ENCODE measurements at regions not wholly inside any gene's neighbourhood (a gene's known extent, or its start where the extent isn't known, plus 50 kb on each side); places are given as distances from the start of the nearest gene placed in this dataset.

DNA sequence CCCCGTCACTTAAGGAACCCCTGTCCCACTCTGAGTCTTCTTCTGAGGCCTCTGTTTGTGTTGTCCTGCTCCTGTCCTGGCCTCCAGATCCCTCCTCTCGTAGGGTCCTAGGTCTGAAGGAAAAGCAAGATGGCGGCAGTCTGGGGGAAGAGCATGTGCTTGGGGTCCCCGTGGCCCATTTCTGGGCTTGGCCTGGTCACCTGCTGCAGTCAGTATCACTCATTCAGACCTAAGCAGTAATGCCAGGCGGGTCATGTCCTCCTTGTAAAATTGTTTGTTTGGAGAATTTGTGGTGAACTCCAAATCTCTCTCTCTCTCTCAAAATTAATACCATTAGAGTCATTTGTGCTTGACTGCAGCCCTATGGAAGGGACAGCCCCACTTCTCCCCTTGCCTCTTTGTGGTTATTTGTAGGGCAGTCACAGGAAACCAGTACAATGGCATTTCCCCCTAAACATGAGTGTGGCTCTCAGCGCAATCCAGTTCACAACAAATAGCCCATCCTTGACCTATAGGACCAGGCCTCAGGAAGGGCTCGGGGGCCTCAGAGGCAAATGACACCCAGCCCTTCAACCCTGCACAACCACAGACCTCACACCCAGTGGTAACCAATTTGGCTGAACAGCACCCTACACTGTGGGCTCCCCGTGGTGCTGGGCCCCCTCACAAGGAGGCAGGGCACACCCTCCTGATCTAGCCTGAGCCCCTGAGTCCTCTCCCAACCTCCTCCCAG, 173.5 kb downstream of the OR4M2 start:
- TF ChIP-seq TARDBP (IDR thresholded peaks at IDR 0.05) (no peak), SP1 (IDR thresholded peaks at IDR 0.05) (no peak), FOXK2 (IDR thresholded peaks at IDR 0.05) (no peak), NFRKB (IDR thresholded peaks at IDR 0.05) (no peak), HDGF (IDR thresholded peaks at IDR 0.05; ENCODE audit: borderline replicate concordance) (no peak)

All from HEK293T (cell line).